ENCODE measurements at regions not wholly inside any gene's neighbourhood (a gene's known extent, or its start where the extent isn't known, plus 50 kb on each side); places are given as distances from the start of the nearest gene placed in this dataset.
A peak's percentile ranks its signal among the peaks of the same experiment; 100 is the strongest.
"Not testable (repeated sequence)": the region's sequence is repeated elsewhere in the genome, so short reads cannot be mapped to it uniquely, and the experiment has no call there.

DNA sequence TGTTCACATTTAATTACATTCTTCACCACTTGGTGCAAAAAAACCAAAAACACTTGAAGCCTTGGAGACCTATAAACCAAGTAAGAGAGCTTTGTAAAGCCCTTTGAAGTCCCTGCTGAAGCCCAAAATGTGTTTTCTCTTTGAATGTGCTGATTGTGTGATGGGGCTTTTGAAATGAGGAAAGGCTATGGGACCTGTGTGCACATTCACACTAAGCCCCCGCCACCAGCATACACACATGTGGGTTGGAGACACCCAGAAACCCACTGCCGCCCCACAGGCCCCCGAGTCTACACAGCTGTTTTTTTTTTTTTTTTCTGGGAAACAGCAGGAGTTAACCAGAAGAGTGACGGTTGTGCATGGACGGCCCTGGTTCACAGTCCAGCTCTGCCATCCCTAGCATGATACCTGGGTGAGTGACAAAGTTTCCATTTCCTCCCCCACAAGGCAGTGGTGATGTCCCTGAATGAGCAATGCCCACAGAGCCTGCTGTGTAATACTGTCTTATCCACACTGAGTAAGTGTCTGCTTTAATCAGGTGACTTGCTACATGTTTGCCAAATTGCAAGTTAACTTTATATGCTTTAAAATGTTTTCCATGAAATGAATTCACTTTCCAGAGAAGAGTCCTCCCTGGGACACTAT lies 154.6 kb upstream of the GDF10 start:
- no peak for DNase-seq

DNA sequence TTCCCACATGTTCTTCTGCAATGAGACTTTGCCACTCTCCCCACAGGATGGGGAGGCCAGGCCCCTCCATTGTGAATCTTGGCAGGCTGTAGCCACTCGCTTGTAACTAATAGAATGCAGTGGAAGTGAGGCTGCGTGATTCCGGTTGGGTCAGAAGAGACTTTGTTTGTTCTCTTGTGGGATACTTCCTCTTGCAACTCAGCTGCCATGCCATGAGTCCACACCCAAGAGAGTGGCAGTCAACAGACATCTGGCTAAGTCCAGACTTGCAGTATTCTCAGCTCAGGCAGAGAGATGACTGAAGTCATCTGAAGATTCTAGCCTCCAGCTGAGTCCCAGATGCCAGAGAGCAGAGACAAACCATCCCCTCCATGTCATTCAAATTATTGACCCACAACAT lies 153.4 kb upstream of the GDF10 start:
- no peak for DNase-seq

DNA sequence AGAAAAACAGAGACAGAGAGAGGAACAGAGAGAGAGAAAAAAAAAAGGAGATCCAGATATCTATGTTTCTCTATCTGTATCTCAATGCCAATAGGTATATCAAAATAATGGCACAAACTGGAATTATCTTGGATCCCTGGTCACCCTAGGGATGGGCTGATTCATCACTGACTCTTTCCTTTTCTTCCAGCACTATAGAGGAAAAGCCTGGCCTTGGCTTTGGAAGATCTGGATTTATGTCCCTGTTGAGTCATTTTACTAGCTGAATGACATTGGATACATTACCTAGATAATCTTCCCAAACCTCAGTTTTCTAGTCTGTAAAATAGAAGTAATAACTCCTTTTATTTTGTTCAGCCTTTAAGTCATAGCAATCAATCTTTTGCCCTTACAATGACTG lies 152.8 kb upstream of the GDF10 start:
- DNase-seq, result no peak

DNA sequence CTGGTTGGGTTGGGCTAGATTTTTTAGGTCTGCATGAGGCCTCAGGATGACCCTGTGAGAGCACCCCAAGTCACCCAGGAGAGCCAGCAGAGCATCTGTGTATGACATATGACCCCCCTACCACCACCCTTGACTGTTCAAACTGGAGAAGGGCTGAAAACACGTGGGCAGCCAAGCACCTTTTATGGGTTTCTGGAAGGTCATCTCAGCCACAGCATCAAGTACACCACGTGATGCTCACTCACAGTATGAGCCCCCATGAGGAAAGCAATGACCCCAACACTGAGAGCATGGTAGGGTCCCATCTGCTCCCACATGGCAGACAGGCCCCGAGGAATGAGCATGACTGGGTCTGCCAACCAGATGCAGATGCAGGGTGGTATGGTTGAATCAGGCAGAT lies 149.4 kb upstream of the GDF10 start:
- no peak for DNase-seq

DNA sequence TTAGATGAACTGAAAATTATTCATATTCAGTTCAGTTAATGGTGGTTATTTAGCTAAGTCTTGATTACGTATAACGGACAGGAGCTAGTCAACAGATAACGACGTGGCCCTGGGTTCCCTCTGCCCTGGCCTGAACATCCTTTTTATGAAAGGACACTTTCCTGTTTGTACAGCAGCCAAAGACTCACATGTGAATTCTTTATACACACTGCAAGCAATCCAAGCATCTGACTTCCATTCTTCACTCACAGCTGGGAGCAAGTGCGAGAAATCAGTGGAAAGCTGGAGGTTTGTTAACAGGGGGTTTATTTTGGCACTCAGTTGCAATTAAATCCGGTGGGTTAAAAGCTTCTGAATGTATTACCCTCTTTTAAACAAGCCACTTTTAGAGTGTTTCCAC lies 148.1 kb upstream of the GDF10 start:
- no peak for DNase-seq

DNA sequence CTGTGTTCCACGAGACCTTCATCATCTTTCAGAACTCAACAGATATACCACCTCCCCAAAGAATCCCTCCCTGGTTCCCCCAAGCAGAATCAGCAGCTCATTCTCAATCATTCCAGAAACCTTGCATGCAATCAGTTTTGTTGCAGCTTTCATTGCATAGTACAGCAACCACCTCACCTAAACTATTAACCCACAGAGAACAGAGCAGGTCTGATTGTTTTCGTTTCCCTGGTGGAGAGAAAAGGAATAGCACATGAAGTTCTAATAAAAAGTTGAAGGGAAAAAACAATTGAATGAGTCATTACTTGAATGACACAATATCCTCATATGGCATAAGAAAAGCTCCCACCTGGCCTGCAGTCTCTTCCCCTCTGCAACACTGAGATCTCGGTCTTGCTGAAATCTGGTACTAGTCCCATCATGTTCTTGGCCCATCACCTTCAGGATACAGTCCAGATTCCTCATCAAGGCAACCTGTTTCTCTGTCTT lies 147.1 kb upstream of the GDF10 start:
- no peak for DNase-seq

DNA sequence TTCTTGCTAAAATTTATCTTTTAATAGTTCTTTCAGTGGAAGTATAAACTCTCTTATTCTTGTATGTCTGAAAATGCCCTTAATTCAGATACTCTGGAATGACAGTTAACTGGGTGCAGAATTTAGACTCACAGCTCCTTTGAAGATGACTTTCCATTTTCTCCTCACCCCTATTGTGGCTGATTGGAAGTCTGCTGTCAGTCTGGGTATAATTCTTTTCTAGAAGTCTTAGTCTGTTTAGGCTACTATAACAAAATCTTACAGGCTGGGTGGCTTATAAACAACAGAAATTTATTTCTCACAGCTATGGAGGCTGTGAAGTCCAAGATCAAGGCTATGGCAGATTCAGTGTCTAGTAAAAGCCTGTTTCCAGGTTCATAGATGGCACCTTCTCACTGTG lies 145.2 kb upstream of the GDF10 start:
- DNase-seq, result no peak

DNA sequence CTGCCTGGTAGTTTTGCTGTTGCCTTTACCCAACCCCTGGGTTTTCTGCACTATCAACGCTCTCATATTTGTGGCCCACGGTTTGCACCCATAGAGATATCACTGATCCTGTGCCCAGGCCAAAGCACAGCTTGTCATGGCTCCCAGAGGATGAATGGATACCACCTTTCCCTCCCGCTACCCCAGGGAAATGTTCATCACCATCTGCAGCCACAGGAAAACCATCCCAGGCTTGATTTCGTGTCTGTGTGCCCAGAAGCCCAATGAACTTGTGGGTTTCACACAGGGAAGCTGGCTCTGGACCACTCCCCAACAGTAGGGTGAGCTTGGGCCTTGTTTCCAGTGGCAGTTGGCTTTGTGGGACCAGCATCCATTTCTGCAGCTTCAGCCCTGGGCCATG lies 143.1 kb upstream of the GDF10 start:
- no peak for DNase-seq

DNA sequence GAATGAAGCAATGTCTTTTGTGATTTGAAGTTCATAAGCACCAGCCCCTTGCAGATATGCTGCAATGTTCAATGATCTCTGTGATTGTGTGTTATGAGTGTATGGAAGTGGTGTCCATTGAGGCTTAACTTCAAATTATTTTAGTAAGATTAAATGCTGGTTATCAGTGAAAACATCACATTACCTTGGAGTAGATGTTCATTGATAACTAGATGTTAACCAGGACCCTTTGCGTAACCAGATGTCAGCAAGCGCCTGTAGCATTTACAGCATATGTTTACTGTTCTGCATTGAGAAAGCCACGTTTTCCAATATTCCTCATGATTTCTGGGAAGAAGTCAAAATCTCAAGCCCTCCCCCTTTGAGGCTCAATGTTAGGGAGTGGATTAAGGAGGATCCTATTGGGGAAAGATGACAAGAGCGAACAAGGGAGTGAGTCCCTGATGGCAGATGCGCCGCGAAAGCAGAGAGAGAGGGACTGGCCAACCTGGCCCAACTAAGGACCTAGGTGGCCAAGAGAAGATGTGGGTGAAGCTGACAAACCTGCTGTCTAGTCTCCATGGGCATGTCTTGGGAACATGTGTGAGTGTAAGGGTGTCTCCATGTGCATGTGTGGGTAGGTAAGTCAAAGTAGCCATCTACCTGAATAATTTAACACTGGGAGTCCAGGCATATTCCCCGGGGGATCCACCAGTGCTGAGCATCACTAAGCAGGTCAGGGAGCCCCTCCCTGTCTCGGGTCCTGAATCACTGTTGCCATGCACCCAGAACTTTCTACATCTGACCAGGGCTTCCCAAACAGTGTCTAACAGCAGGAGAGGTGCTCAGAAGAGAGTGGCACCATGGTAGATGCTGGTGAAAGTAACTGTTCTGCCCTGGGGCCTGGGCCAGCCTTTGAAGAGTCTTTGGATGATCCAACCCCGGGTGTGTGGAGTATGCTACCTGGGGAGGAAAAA lies 141.6 kb upstream of the GDF10 start:
- DNase-seq, result no peak

DNA sequence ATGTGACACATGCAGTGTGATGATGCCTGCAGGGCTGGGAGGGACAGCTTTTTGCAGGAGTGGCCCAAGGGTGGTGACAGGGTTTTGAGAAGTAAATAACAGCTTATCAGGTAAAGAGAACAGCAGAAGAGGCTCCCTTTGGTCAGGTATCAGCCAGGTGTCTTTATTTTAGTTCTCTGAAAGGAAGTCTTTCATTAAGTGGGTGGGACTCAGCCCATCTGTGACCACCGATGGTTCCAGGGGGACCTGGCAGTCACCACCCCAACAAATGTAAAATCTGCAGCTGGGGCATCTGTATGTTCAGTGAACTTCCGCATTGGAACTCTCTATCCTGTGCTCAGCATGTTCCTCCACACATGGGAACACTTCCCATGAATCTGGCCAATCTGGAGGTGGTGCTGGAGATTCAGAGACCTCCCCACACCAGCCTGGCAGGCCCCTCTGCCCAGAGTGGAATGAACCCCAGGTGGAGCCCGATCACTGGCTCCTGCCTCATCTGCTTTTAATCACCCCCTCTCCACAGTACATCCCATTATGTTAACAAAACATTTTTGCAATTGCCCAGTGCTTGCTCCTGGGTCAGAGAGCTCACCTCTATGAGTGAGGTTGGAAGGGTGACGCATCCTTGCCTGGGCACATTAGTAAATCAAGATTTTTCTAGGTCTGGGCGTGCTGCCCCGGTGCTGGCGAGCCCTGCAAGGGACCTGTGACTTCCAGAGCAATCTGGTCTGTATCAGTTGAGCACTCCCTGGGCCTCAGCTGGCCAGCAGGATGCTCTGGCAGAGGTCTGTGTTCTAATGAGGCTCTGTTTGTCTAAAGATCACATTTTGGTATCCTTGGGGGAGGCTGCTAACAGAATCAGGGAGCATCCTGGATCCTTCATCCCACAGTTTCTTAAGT lies 140.4 kb upstream of the GDF10 start:
- DNase-seq, result no peak

DNA sequence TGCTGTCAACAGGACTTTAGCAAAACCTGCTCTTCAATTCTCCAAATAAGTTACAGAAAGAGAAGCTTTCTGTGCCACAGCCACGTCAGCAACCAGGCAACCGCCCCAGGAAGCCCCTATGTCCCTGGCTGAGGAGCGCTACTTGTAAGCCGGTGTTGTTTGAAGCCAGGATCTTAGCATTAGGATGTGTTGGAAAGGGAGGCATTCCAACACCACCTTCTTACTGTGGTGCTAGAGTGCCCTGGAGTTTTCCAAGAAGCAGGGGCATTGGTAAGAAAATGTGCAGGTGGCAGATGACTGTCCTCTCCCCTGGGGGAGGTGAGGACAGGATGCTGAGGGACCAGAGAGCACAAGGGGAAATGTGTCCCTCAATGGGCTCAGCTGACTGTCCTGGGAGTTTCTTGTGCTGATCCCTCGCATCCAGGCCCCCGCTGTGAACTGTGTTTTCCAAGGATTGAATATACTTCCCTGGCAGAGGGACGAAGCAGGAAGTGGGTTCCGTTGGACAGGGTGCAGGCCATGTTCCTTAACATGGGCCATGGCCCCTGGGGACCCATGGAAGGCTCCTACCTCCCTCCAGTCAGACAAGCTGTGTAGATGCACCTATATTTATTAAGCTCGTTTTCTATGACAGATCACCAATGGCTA lies 139.6 kb upstream of the GDF10 start:
- no peak for DNase-seq

DNA sequence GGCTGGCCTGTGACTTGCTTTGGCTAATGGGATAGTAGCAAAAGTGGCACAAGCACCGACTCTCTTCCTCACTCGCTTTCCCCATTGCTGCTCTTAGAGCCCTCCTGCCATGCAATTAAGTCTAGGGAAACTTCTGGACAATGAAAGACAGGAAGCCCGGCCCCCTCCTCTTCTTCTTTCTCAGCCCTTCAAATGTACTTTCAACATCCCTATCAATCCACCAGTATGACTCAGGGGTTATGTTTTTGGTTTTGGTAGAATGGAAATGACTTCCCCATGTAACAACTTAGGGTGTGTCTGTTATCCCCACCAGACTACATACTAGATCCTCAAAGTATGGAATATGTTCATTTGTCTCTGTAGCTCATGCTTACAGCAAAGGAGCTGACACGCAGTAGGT lies 139.0 kb upstream of the GDF10 start:
- no peak for DNase-seq

DNA sequence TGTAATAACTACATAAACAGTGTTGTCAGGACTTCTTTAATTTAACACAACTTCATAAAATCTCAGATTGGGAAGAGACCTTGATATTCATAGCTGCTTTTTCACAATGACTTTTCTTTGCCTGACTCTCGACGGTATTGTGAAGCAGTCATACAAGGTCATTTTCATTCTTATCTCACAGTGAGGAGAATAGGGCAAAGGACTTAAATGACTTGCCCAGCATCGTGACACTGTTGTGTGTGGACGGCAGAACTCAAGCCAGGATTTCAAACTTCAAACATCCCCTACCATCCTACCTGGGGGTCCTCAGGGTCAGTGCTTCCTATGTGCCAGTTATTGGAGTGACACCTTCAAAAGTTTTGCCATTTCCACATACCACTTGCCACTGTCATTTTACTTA lies 138.5 kb upstream of the GDF10 start:
- no peak for DNase-seq

DNA sequence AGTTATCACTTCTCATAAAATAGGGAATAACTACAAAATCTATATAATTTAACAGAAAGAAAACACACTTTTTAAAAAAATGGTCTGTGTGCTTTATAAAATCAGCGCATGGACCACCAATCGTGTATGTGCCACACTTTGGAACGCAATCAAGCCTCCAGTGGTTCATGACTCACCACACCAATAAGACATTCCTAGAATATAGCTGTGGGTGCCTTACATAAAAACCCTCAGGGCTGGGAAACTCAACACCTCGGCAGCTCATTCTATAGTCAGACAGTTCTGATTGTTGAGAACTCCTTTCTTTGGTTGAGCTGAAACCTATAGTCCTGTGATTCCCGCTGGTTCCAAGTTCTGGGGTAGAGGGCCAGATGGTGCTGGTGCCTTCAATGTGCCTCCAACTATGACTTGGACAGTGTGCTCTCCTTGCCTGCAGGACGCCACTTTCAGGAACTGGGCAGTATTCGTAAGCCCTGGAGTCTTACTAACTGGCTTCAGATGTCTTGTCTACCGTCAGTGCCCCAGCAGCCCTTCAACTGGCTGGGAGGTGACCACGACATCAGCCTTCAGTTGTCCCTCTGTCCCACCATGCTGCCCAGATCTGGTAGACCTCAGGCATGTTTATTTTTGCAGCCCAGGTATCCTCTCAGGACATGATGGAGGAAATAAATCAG lies 135.7 kb upstream of the GDF10 start:
- DNase-seq, result no peak

DNA sequence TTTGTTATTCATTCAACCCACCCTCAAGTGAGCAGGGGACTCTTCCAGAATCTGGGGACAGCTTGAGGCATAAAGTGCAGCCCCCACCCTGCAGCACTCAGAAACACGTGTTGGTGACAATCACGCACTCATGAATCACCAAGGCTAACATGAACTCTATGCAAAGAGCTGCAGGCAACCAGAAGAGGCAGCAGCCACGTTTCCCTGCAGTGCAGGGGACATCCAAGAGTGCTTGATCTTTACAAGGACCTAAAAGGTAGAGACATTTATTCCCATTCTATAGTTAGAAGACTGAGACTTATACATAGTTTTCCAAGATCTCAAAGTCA lies 135.2 kb upstream of the GDF10 start:
- DNase-seq, result no peak

DNA sequence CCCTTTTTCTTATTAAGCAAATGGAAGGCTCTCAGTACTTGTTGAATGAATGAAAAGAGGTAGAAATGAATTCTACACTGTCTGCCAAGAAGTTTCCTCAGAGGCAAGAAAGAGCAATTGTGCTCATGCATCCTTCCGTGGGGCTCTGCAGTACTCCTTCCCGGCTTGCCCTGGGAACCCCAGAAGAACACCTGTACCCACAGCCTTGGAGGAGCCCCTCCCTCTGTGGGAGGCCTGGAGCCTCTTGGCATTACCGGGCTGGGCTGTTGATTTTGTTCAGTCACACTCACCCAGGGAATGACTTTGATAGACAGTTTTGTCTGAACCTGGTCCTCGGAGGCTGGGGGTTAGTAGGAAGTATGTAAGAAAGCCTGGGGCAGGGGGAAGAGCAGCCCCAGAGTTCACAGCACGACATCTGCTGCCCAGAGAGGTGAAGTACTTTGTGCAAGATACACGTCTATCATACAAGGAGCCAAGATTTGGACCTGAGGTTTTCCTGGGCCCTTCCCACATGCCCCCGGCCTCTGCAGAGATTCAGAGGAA lies 134.8 kb upstream of the GDF10 start:
- DNase-seq, result no peak

DNA sequence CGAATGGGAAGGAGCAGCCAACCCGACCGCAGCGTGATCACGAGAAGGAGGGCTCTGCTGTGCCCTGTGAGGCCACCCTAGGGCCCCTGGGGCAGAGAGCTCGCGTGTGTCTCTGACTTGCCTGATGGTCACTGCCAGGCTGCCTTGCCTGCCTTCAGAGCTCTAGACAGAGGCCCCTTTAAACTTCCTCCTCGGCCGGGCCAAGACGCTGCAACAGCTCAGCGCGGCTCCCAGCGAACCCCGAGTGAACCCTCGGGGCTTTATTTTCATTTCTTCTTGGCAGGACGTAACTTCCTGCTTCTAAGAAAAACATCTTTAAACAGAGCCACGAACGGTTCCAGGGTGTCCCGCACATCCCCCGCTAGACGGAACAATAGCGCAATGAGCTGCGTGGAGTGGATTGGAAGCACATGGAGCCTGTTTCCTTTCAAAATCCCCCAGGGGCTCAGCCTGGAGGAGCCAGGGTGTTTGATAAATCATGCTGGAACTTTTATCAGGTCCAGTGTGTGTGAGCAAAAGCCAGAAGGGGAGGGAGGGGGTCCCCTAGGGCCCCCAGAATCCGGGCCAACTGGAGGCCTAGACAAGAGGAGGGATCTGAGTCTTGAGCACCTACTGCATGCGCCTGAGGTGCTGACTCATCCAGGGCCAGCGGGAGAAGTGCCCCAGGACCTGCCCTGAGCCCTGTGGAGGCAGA lies 134.1 kb upstream of the GDF10 start:
- DNase-seq, result peak; percentile 19 to 23

DNA sequence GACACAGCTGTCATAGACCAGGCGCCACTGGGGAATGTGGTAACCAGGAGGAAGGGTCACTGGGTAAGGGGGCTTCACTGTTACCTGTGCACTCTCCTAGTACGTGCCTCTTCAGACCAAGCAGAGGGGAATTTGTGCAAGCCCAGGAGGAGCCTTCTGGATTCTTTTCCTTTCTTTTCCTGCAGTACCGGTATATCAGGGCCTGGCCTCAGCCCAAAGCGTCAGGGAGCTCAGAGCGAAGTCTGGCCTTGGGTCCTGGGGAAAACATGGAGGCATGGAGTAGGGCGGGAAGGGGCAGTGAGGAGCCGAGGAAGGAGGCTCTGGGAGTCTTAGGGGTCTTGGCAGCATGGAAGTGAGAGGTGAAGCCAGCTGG lies 133.6 kb upstream of the GDF10 start:
- no peak for DNase-seq

DNA sequence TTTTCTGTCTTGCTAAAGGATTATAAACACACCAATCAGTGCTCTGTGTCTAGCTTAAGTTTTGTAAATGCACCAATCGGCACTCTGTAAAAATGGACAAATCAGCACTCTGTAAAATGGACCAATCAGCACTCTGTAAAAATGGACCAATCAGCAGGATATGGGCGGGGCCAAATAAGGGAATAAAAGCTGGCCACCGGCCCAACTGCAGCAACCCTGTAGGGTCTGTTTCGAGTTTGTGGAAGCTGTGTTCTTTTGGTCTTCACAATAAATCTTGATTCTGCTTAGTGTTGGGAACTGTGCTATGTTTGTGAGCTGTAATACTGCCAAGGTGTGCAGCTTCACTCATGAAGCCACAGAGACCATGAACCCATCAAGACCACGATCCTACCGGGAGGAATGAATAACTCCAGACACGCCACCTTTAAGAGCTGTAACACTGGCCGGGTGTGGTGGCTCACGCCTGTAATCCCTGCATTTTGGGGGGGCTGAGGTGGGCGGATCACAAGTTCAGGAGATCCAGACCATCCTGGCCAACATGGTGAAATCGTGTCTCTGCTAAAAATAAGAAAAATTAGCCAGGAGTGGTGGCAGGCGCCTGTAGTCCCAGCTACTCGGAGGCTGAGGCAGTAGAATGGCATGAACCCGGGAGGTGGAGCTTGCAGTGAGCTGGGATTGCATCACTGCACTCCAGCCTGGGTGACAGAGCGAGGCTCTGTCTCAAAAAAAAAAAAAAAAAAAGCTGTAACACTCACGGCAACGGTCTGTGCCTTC lies 133.0 kb upstream of the GDF10 start:
- DNase-seq, result not testable (repeated sequence)

DNA sequence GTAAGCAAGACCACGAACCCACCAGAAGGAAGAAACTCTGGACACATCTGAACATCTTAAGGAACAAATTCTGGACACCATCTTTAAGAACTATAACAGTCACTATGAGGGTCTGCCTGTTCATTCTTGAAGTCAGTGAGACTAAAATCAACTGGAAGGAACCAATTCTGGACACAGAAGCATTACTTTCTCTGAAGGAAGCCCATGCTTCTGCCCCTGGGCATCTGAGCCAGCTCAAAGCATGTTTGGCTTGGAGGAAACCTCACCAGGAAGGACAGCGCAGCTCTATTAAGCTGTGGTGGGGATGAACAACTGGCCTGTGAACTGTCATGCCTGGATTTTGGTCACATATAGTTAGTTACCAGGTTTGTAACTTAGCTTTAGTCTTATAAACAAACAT lies 132.4 kb upstream of the GDF10 start:
- DNase-seq, result no peak

DNA sequence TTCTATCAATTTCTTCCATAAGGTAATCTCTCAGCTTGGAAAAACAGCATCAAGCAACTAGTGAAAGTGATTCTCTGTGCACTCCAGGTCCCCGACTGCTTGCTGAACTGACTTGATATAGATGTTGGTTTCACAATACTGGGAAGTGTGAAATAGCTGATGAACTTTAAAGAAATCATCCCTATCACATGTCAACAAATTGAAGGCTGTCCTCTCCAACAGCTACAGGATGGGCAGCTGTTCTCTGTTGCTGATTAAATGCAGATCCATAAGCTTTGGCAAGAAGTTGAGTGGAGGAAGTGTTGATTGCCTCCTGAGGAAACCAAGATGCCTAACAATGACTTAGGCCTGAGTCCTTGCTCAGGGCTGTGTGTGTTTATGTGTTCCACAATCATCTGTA lies 130.4 kb upstream of the GDF10 start:
- no peak for DNase-seq

Data from activated CD4-positive, alpha-beta T cell treated with anti-CD3 and anti-CD28 coated beads, Interleukin-2, amount 50 U/mL, for 4 hours (primary cell).